GM18907 (cell line): ENCODE measurements at regions not wholly inside any gene's neighbourhood (a gene's known extent, or its start where the extent isn't known, plus 50 kb on each side); places are given as distances from the start of the nearest gene placed in this dataset.

Experiments used
- ATAC-seq: cut with Tn5 transposase; IDR thresholded peaks from one replicate; pipeline ENCODE4 v1.9.1; 2021; ENCODE audit warnings: mild to moderate bottlenecking, moderate library complexity; ENCODE audit not compliant: unreplicated experiment

DNA sequence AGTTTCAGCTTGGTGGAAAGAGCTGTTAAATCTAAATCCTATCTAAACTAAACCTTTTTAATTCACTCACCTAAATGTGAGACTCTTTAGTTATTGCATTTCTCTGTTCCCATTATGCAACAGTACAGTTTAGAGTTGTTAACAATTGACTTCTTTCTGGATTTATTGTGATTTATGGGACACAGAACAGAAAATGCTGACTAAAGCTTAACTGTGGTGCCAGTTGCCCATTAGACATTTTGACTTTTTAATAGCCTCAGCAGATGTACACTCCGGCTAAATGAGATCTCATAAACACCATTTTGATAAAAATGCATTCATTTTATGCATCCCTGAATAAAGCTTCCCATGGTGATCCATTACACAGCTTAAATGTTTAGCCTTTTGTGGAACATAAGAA is 356.6 kb downstream of the CASP12 start:
- no peak for ATAC-seq

DNA sequence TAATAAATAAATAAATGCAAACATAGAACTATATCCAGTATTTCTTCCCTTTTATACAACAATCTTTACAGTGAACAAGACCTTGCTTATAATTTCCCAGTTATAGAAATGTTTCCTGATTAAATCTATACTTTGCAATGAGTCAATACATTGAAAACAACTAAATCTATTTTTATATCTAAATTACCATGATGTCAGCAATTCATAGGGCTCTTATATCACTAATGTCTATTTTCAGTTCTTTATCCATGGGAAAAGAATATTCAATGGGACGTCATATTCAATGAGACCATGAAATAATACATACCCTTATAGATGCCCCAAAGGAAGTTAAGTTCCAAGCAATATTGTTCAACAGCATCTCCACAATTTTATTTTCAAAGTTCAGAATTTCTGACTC is 359.9 kb downstream of the CASP12 start:
- ATAC-seq: no peak

DNA sequence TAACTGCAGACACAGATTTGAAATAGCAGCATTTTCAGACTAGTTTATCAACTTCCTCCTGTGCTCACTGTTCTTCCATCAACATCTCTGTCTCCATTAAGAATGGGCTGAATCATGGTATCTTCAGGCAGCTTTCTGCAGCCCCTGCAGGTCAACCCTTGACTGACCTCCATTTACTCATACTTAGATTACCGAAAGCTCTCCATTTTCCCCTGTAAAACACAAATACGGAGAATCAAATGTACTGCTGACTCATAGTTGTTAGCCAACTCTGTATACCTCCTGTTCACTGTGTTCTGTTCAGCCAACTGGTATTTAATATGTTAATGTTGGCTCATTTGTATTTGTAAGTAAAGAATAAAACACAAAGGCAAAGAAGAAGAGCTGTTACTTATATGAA is 364.0 kb downstream of the CASP12 start:
- no peak for ATAC-seq

DNA sequence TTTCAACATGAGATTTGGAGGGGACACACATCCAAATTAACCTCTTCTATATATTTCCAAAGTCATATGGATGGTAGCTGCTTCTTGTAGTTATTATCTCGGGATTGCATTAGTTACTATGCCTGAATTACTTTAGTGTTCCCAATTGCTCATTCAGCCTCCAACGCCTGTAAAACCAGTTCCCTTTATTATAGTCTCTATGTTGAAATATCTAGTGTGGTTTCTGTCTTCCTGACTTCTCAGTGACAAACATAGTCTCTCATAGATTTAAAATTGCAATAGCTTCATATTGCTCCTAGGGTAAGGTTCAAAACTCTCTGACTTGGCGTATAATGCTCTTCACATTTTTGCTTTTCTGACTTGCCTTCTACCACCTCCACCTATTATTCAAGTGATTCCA is 366.4 kb downstream of the CASP12 start:
- no peak for ATAC-seq

DNA sequence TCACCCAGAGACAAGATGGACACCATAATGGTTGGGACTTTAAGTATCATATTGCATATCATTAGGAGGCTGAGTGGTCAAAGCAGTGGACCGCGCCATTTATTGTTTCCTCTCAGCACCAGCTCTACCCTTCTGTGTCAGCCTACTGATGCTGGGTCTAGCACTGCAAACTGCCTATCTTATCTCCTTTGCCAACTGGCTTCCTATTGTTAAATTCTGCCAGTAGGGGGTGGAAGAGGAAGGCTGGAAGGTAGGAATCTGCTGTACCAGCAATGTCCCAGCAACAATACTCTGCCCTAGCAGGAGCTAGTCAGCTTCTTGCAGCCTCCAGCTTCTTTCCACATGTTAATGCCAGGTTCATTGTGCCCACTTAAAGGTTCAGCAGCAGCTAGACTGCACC is 367.1 kb upstream of the PDGFD start:
- ATAC-seq: no peak

DNA sequence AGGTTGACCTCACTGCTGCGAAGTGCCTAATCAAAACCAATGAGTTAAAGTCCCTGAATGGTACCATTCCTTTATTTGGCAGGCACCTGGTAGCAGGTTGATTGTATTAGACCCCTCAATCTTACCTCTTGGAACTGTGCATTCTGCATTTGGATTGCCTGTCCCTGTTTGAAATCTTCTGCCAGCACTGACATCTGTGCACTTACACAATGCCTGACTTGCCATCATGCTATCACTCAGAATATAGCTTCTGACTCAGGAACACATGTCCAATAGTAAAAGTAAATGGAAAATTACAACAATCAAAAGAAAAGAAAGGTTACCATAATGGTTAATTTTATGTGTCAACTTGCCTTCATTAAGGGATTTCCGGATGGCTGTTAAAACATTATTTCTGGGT is 366.0 kb upstream of the PDGFD start:
- ATAC-seq: no peak

DNA sequence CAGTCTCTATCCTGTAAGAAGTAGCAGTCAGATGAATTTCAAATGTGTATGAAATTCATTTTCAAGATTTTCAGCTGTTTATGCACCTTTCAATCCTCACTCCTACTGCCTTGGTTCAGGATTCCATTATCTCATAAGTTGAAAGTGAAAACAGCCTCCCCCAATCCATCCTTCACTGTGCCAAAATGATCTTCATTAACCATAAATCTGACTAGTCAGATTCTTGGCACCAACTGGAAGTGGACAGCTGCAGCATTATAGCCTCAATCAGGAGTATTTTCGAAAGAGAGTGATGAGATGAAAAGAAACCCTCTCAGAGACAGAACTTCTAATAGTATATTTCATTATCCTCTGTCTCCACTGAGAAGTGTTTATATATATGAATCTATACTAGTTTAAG is 365.3 kb upstream of the PDGFD start:
- no peak for ATAC-seq

DNA sequence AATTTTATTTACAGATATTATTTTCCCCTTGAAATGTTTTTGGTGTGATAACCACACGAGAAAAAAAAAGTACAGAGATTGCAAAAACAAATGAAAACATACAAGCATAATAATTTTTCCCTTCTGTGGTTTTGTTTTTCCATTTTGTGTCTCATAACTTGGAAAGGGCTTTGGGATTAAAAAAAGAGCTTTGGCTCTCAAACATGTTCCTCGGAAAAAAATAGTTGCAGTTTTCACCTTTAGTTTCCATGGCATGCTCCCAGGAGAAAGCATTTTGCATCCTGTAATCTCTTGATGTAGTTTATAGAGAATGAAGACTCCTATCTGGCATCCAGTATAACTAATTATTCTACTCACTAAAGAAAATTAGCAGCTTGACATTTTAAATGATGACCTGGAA is 362.1 kb upstream of the PDGFD start:
- no peak for ATAC-seq

DNA sequence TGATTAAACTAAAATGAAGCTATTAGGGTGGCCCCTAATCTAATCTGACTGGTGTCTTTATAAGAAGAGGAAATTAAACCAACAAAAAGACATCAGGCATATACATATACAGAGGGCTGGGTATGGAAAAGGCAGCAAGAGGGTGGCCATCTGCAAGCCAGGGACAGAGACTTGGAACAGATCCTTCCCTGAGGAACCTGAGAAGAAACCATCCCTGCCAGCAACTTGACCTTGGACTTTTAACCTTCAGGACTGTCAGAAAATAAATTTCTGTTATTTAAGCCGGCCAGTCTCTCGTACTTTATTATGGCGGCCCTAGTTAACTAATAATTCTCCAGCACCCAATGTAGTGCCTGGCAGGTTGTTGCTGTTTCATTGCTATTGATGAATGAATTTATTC is 361.5 kb upstream of the PDGFD start:
- ATAC-seq: no peak

DNA sequence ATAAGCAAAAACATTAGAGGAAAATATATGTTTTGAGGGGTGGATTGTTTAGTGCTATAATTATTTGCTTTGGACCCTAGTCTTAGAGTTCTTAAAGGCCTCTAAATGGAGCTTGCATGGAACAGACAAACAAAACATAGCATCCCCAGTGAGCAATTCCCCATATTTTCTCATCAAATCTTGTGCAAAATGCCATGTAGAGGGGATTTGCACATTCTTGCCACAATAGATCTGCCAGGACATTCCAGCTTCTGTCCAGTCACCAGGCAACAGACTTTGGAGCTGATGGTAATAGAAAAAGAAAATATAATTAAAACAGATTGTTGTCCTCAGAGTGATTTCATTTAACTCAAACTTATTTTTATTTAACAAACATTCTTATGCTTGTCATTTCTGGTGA is 360.3 kb upstream of the PDGFD start:
- no peak for ATAC-seq

DNA sequence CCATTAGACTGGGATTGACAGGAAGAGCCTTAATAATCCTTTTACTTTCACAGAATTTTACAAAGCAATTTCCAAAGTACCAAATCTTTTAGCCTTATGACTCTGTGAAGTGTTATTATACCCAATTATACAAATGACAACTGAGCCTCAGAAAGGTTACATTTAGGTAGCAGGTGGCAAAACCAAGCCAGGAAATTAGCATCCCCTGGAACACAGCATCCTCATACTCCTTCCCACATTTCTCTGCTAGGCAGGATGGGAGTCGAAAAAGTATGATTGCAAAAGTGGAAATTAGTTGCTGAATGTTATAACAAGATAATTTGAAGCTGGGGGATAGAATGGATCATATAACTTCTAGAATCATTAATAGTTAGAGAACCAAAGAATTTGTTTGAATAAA is 359.7 kb upstream of the PDGFD start:
- no peak for ATAC-seq

DNA sequence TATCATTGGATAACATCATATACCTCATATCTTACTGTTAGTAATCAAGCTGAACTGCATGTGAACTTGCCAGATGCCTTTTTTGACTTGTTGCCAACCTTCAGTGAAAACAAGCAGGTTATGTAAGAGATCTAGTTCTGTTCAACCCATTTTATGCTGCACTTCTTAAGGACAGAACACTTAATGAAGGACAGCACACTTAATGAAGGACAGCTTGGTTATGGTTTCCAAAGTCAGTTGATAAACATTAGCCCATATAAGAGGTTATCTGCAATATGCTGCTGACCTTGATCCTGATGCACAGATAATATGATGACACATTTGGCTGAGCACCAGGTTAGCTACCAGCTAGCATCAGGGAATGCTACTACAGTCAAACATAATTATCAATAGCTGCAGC is 358.7 kb upstream of the PDGFD start:
- no peak for ATAC-seq

DNA sequence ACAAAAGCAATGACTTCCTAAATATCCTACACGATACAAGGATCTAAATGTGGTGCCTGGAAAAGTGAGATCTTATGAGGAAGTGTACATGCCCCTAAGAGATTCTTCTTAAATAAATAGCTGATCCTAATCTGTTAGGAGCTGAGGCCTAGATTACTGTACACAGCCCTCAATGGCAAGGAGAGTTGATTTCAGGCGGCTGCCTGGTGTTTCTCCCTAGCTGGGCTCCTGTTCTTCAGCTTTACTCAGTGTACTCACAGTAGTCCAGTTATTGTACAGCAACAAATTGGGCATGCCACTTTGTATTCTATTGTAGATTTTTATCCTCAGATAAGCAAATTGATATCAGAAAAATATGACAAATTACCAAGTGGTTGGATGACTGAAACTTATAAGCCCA is 358.2 kb upstream of the PDGFD start:
- no peak for ATAC-seq

DNA sequence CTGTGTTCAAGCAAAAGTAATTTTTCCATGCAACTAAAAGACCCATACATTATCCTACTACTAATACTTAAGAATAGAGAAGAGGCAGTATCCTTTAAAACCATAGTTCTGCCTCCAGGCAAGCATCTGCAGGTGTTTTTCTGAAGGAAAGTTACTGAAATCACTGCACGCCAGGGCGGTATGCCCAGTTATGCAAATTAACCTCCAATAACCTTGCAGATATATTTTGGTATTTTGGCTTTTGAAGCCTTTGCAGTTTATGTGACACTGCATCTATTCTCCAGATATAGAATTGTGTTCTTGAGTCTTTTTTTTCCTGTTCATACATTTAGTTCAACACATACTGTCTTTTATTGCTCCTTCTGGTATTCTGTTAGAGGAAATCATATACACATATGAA is 346.2 kb upstream of the PDGFD start:
- no peak for ATAC-seq

DNA sequence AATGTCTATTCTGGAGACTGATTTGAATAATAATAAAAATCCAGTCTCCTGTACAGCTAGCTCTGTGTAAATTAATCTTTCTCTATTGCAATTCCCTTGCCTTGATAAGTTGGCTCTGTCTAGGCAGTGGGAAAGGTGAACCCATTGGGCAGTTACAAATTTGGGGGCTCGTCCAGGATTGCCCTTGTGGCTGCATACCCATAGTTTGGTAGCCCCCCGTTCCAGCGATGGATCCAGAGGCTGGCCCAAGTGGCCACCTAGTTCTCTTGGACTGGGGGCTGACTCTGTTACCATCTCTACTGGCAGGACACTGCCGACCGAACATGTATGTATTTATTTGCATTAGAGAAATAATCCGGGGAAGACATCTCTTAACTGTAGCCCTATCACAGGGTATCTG is 326.2 kb upstream of the PDGFD start:
- ATAC-seq: no peak

DNA sequence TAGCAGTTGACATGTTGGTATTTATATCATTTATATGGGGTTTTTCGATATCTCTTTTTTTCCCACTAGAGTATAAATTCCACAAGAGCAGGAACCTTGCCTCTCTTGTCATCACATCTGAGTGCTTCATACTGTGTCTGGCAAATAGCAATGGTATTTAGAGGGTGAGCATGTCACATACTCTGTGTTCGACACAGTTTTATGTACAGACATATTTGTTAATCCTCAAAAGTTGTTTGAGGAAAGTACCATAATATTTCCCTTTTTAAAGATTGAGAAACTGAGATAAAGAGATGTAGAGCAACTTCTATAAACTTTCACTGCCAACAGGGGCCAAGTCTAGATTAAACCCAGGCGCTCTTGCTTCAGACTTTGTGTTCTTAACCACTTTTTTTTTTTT is 324.6 kb upstream of the PDGFD start:
- ATAC-seq: no peak

DNA sequence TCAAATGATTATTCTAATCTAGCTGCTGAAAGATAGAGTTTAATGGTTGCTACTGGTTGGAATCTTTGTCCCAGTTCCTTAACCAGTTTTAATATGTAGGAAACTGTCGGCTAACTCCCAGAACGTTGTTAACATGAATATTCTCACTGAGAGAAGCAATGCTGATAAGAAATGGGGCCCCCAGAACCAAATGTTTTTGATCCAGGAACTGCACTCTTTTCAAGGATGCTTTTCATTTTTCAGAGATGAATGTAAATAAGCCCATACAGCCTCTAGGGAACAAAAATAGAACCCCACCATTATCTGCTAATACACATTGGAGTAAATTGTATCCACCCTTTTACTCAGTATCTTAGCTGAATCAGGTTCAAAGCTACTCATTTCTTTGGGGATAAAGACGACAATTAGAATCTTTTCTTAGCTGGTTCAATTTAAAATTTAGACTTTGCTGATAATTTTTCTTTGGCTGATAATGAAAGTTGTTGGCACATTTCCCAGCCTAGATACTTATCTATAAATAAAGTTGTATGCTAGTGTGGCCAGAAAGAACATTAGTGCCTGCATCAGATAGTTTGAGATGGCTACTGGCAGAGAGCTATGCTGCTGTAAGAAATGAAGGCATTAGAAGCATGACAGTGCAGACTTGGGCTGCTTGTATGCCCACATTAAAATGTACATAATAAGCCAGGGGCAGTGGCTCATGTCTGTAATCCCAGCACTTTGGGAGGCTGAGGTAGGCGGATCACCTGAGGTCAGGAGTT is 323.3 kb upstream of the PDGFD start:
- no peak for ATAC-seq

DNA sequence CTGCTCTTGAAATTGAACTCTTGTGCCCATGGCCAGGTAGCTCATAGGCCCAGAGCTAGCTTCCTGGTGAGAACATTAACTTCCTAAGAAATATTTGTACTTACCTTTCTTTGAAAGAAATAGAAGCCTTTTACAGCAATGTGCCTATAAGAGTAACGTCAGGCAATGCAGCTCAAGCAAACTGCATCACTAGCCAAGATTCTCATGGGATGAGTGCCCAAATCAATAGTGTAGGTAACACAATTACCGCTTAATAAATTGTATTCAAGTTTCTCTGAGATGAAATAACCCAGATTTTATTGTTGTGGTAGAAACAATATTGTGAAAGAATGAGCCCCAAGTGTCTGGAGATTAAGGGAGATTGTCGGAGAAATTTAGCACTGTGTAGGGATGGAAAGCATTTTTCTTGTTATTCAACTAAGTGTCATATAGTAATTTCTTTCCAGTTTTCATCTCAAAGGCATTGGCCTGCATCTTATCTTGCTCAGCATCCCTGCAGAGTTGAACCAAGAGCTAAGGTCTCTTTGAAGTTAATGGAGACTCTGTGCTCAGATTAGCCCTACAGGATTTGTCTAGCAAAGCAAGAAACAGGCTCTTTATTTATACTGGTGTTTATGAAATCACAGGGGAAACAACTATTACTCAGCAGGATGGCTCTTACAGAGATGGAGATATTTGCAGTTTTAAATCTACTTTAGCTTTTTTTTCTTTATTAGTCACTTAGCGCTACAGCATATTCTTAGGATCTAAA is 321.0 kb upstream of the PDGFD start:
- ATAC-seq: no peak

DNA sequence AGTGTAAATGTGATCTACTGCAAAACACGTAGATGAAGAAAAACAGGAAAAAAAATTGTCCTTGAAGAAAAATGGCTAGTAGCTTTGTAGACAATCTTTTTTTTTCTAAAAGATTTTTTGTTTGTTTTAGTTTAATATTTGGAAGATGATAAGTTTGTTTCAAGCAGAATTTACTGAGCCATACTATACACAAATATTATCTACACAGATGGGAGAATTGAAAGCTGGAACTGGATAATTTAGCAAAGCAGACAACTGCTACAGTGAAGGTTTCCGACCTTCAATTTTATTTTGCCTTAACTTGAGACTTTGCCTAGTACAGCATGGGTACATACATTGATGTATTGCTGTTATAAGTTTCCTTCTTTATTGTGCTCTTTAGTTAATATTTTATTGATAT is 313.0 kb upstream of the PDGFD start:
- no peak for ATAC-seq

DNA sequence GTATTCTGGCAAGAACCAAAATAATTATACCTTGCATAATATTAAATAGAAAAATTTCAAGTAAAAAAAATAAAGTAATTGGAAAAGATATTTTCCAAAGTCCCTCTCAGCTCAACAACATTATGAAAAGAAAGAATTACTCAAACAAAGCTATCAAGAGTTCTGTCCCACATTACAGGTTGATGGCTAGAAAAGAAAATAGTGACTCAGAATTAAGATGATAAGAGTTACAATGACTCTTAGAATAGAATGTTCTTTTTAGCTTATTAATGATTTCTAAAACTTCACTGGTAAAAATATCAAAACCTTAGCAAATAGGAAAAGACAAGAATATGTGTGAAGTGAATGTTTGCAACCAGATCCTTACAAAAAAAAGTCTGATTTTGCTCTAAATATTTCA is 312.5 kb upstream of the PDGFD start:
- no peak for ATAC-seq

DNA sequence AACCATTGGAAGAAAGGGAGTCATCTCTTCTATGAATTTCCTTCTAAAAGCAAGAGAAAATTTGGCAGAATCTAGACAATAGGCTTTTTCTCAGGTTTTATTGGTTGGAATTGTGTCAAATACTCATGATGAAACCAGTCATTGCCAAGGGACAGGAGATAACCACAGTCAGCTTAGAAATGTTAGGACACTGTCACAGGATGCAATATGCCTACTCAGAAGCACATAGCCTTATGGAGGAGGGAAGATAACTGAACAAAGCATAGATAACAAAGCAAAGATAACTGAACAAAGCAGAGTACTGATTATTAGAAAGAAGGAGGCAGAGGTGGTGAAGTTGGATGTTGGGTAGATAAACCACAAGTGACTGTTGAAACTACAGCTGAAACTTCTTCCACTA is 303.5 kb upstream of the PDGFD start:
- ATAC-seq: no peak

DNA sequence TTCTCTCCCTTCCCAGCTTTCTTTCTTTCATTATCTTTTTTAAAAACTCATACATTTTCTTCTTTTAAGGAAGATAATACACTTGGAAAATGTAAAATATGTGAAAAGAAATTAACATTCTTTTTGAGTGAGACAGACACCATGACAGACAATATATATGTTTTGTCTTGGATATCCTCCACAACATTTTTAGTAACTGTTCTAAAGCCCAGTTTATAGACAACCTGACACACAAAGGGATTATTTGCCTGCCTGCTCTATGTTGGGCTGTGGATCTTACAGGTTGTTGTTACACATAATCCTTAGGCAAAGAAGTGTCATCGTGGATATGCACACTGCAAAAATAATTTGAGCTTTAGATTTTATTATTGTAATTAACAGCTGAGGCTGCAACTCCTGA is 301.4 kb upstream of the PDGFD start:
- ATAC-seq: no peak

DNA sequence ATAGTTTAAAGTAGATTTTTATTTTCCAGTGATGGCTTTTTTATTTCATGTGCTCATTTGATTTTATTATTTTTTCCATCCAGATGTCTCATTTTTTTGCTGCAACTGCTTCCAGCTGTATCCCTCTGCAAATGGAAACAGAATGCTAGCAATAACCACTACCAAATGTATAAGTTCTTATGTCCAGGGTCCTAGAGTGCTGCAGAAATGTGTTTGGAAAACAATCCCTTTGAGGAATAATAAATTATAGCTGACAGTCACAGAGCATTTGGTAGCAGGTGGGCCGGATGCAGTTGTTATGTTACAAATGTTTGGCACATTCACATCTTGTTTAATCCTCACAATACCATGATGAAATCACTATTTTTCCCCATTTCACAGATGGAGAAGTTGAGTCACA is 300.7 kb upstream of the PDGFD start:
- no peak for ATAC-seq
